ENCODE measurements at regions not wholly inside any gene's neighbourhood (a gene's known extent, or its start where the extent isn't known, plus 50 kb on each side); places are given as distances from the start of the nearest gene placed in this dataset.

DNA sequence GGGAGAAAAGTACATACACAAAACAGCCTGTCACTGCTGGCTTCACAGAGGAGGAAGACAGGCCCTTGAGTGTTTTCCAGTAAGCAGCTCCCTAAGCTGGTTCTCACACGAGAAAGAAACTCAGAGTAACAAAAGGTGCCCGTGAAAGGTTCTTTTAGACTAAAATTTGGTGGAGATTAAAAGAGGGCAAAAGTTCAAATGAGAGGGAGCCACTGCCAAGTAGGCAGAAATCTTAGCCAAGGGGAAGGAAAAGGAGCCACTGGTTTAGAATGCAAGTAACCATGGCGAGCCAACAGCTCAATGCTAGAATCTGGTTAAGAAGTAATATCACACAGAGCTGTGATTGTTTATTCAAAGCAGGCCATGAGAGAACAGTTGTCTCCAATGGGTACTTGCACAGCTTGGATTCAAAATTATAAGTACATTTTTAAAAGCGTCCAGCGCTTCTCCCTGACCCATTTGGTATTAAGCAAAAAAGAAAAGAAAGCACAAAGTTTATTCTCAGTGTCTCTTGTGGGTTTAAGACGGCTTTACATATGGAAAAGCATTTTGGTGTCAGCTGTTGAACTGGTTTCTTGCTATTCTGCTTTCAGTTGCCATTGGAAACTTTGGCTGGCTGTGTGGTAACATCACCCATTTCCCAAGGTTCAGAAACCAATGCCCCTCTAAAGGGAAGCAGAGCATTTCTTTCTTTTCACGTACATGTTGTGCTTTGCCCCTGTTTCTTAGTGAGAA is 648.5 kb downstream of the RNF144B start:
- no peak for DNase-seq (ENCODE audit: low read depth in 3 of 3)

DNA sequence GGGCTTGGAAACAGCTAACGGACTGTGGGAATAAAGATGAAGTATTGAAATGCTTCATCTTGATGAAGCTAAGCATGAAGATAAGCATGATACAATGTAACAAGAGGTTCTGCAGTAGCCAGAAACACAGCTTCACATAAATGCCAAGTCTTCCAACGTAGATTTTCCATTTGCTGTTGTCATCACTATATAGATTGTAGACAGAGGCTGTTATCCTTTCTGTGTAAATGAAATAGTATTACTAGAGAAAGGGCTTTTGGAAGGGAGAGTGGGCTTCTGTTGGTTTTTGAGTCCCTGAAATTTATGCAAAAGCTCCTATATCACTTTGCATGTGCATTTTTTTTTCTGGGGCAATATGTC is 649.0 kb downstream of the RNF144B start:
- no peak for DNase-seq (ENCODE audit: low read depth in 3 of 3)

DNA sequence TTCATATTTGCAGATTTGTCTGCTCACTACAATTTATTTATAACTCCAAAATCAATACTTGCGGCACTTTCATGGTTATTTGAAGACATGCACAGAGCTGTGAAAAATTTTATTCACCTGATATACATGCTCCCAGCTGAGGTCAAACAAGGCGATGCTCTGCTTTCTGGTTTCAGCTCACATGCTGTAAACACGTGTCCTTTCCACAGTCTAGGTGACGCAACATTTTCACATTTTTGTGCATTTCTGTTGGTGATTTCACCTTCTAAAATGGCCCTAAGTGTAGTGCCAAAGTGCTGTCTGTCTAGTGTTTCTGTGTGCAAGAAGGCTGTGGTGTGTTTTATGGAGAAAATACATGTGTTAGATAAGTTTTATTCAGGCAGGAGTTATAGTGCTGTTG is 650.5 kb downstream of the RNF144B start:
- DNase-seq (ENCODE audit: low read depth in 3 of 3) = no peak

DNA sequence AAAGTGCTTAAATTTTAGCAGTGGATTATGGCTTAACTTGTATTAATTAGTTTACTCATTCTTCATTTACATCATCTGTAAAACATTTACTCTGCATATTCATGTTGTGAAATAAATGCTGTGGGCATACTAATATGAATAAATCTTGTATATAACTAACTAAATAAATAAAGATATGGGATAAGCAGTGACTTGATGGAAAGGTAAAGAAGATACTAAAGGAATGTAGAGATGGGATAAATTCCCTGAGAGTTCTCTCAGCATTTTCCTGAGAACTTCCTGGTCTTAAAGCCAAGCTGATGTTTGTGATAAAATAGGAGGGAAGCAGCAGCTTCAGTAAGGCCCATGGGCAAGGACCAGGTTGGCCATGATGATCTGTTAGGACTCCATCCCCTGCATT is 652.1 kb downstream of the RNF144B start:
- no peak for DNase-seq (ENCODE audit: low read depth in 3 of 3)

DNA sequence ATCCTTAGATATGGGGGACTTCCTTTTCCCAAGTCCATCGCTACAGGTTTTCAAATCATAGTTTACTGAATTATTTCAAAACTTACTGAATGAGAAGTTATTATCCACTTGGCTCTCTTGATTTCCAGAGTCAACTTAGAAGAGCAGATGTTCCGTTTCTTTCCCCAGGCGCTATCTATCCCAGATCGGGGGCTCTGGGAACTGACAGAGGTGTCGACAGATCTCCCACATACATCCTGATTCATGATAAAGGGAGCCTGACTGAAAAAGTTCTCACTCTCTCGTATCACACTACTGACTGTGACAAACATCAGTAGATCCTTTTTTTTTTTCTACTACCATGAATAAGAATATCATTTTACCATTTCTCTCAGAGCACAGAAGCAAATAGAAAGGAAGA is 654.8 kb downstream of the RNF144B start:
- DNase-seq (ENCODE audit: low read depth in 3 of 3) = no peak

DNA sequence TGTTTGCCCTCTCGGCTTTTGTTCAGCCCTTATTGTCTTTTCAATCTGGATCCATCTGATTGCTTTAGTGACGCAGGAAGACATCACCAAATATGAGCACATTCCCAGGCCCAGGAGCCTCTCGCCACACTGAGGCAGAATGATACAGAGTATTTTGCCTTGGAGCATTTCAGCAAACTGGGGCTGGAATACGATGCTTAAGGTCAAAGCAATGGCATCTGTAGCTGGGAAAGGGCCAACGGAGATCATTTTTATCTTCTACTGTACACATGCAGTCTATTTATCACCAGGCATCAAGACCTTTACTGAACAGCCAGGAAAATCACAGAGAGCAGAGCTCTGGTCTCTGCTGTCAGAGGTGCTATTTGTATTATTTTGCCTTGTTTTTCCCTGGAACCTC is 655.3 kb downstream of the RNF144B start:
- DNase-seq (ENCODE audit: low read depth in 3 of 3) = no peak

DNA sequence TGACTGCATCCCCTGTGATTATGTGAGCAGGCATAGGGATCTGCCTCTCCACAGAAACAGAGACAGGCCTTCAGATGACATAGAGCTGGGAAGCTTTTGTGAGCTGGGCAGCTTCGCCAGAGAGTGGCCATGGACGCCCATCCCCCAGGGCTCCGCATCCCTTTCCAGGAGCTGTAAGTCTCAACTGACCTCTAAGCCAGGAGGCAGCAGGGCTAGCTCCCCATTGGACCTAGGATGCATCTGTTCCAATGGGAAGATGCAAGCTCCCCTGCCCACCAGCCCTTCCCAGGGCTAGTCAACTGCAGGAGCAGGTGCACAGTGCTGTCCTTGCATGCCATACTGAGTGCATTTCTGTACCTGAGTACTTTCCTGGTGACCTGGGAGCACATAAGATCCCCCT is 663.6 kb downstream of the RNF144B start:
- DNase-seq (ENCODE audit: low read depth in 3 of 3) = no peak

DNA sequence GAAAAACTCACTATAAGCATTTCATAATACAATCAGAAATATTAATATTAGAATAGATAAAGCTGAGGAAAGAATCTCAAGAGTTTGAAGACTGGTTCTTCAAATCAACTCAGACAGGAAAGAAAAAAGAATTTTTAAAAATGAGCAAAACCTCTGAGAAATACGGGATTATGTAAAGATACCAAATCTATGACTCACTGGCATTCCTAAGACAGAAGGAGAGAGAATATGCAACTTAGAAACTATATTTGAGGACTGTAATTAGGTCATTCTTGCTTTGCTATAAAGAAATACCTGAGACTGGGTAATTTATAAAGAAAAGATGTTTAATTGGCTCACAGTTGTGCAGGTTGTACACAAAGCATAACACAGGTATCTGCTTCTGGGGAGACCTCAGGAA is 665.1 kb downstream of the RNF144B start:
- DNase-seq (ENCODE audit: low read depth in 3 of 3) = no peak

DNA sequence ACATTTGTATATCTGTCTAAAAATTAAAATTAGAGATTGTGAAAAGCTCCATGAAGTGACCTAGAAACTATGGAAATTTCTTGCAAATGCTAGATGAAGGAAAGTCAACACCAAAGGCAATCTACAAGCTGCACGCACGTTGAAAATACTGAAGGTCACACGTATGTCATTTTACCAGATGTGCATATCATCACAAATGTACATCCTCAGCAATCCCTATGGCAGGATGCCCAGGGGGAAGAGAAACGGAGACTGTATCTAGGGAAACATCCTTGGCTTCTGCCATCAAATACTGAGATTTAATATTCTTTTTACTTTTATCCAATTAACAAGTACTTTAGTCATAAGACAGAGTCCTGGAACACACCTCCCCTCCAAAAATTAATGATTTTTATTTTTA is 672.0 kb downstream of the RNF144B start:
- no peak for DNase-seq (ENCODE audit: low read depth in 3 of 3)

DNA sequence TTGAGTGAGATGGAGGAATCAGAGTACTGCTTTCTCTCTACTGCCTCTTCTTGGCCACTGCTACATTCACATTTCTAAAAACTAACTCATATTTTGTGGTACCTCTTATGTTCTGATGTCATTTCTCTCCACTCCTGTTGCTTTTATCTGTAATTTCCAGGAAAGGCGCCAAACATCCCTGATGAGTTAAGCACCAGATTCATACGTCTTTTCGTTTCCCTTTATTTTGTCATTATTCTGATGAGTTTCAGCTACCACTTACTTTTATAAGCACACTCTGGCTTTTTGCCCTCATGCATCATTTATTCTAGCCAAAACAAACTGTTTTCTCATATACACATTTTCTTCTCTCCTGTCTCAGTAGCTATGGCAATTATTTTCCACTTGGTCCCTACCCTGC is 680.0 kb downstream of the RNF144B start:
- no peak for DNase-seq (ENCODE audit: low read depth in 3 of 3)

DNA sequence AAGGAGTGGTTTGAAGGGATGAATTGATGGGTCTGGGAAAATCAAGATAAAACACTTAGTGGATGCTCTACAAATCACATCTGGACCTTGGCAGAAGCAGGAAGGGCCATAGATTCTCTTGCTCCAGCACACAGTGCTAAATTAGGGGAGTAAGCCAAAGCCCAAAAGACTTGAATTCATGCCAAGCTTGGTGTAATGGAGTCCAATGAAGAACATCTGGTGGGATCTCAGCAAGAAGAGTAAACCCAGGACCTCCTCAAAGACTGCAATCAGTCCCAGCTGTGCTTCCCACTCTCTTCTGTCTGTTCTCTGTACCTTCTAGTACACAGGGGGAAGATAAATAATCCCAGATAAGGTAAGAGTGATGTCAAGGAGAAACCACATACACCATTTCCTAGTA is 683.4 kb downstream of the RNF144B start:
- DNase-seq (ENCODE audit: low read depth in 3 of 3) = no peak

DNA sequence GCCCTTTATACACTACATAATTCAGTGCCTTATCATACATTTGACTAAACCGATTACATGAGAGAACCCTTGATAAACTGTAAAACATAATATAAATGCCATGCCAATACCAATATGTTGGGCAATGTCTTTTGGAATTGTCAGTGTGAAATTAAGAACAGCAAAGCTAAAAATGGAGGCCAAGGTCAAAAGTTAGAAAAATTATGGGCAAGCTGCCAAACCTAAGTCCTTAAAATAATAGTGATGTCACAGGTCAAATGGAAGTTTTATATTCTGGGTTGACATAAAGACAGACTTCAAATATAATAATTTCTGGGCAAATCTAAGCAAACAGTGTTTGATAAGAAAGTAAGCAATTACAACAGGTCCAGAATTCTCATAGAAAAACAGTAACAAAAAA is 696.7 kb downstream of the RNF144B start:
- no peak for DNase-seq (ENCODE audit: low read depth in 3 of 3)

DNA sequence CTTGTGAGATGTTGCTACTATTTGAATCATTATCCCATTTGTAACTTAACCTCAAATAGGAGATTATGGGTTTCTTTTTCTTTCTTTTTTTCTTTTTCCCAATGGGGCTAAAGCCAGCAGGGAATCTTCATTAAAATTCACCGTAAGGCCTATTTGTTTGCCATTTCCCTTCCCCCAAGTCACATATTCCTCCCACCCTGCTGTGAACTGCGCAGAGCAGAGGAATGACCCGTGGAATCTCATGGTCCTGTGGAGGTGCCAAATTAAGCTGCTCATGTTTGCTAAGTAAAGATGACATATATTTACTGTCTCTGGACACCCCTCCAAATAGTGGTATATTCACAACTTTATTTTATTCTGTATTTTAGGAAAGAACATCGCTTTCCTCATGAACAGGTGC is 699.3 kb downstream of the RNF144B start:
- DNase-seq (ENCODE audit: low read depth in 3 of 3) = no peak

DNA sequence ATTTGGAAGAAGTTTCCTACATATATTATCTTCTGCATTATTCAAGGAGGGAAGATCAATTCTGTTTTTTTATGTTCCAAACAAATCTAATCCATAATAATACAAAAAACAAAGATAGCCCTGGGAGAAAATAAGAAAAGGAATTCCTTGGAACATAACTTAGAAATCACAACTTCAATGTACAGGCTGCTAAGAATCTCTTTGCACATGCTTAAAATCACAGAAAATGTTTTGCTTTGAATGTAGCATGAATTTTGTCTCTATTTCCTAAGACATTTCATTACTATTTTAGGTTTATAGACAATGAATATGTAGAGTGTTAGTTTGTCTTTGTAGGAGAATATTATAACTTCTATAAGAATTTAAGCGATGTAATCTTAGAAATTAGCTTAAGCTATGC is 700.1 kb downstream of the RNF144B start:
- DNase-seq (ENCODE audit: low read depth in 3 of 3) = no peak

DNA sequence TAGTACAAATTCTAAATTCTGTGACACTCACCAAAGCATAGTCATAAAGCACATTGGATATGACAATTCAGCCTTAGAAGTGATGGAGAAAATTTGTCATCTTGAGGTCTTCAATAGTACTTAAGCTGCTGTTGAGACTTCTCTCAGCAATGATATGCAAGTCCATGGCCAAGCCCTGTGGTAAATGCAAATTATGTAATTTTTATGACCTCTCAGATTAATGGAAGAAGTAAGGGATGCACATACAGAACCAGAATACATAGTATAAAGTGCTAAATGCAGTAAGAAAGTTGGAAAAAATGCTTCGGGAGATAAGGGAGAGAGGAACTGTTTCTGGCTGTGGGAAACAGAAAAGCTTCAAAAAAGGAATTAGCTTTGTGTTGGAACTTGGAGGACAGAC is 700.7 kb downstream of the RNF144B start:
- no peak for DNase-seq (ENCODE audit: low read depth in 3 of 3)

DNA sequence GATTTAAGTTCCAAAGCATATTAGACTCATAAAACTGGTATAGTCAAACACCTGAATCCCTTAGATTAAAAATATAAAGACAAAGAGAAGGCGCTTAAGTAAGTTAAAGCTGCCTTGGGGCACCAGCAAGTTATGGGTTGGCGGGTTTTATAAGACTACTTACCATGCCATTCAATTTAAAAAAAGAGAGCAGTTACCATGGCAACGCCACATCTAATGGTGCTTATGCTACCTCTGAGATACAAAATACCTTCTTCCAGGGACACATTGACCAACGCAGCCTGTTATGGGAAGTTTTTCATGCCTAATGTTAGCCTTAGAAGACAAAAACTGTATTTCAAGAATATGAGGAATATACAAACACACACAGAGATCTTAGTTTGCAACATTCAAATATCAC is 713.6 kb downstream of the RNF144B start:
- no peak for DNase-seq (ENCODE audit: low read depth in 3 of 3)

DNA sequence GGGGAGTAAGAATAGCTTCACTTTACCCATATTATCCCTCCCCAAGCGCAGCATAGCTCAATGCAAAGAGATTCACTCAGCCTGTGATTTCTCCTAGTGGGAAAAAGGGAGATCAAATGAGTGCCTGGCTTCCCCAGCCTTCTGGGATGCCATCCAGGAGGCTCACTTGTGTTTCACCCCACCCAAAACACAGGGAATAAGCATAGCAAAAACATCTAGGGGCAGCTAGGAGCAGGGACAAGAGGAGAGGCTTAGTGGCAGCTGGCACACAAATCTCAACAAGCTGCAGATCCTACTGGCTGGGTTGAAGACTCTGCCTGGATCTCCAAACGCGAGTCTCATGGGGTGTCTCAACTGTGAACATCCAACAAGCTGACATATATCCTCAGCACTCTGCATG is 715.8 kb downstream of the RNF144B start:
- no peak for DNase-seq (ENCODE audit: low read depth in 3 of 3)

DNA sequence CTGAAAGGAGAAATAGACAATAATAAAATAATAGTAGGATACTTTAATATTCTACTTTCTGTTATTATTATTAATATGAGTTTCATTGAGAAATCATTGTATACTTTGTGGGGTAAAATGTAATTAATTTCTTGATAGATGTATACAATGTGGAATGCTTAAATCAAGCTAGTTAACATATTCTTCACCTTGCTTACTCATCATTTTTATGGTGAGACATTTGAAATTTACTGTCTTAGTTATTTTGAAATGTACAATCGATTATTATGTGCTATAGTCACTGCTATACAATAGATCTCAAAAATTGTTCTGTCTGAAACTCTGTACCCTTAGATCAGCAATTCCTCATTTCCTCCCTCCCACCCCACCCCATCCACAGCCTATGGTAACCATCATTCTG is 720.3 kb downstream of the RNF144B start:
- DNase-seq (ENCODE audit: low read depth in 3 of 3) = no peak

DNA sequence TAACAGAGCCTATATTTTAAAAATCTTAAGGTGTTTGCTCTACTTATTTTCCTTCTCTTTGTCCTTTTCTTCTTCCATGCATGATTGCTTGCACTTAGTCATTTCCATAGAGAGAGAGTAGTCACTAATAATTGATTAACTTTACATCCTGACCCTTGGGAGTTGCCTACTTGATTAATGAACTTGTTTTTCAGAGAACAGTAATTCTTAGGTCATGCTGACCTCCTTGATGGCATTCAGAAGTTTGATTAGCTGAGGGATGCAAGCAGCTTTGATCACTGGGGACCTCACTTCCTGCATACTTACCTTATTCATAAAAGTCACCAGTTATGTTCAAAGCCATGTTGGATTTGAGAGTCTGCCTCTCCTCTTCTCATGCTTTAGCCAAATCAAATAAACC is 715.6 kb upstream of the ID4 start:
- DNase-seq (ENCODE audit: low read depth in 3 of 3) = no peak

DNA sequence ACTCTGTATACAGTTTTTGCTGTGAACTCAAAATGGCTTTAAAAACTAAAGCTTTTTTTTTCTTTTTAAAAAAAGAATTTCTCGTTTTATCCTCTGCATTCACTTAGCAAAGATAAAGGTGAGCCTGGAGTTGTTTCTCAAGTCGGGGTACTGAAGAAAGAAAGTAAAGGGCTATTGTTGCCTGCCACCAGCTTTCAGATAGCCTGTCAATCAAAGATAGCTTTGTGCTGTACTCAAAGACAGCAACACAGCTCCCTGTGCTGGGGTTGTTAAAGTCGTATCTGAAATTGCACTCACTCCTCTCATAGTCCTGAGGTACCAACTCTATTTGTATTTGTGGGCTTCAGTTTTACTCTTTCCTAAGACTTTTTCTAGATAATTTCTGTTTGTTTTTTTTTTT is 710.1 kb upstream of the ID4 start:
- DNase-seq (ENCODE audit: low read depth in 3 of 3) = no peak

DNA sequence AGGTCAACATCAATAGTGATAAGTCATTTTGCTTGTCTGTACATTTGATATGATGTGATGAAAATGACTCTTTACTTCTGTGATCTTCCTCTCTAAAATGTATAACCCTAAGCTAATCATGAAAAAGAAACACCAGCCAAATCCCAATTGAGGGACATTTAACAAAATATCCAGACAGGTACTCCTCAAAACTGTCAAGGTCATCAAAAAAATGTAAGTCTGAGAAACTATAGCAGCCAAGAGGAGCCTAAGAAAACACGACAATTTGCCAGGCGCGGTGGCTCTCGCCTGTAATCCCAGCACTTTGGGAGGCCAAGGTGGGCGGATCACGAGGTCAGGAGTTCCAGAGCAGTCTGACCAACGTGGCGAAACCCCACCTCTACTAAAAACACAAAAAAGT is 708.5 kb upstream of the ID4 start:
- DNase-seq (ENCODE audit: low read depth in 3 of 3) = no peak

DNA sequence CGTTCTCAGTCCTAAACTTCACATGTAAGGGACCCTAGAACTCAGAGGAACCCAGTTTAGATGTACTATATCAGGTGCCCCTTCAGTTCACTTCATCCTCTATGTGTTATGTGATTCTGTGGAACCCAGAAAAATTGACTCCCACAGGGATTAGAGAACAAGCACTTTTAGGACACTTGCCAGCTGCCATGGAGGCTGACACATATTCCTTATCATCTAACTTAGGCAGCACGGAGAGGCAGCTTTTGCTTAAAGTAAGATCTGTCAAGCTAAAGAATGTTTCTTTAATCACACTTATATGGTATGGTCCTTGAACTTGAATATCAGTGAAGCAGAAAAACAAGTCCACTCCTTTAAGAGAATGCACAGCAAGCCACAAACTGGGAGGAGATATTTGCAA is 701.5 kb upstream of the ID4 start:
- no peak for DNase-seq (ENCODE audit: low read depth in 3 of 3)

DNA sequence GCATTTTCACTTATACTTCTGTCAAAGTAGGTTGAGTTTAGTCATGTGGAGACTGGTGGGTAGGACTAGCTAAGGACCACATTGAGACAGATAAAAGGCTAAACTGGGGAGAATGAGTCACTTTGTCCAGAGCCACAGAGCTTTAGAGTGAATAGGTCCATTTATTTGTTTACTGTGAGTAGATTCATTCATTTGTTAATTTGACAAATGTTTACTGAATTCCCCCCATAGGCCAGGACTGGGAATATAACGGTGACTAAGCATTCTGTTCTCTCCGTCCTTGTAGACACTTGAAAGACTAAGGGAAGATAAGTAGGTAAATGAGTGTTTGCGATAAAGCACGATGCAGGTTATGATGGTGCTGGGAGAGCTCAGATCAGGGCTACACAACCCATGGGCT is 699.7 kb upstream of the ID4 start:
- DNase-seq (ENCODE audit: low read depth in 3 of 3) = no peak

DNA sequence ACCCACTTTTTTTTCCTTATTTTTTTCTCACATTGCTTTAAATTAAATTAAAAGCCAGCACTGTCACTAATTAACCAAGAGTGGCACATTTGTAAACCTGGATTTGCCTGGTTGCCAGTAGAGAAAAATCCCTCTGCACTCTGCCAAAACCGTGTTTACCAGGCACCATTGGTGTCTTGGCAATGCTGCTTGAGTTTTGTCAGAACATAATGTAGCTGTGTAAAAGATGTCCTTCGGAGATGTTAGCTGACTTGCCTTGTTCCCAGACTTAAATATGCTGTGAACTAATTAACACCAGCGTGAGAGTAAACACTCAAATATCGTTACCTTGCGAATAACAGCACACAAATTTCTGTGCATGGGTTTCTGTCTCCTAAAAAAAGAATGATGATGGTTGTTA is 694.9 kb upstream of the ID4 start:
- no peak for DNase-seq (ENCODE audit: low read depth in 3 of 3)

DNA sequence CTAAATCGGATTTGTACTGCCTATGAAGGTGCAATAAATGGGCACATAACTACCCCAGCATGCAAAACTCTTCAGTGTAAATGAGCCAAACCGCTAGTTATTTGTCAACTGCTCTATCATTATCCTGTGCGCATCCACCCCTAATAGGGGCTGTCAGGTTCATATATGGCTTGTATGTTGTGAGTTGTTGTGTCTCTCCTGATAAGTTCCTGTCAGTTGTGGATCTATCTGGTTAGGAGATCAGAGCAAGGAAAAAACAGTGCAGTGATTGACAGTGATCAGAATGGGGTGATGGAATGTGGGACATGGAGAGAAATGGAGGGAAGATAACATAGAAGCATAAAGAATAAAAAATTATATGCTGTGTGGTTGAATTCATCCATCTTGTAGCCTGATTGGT is 686.9 kb upstream of the ID4 start:
- DNase-seq (ENCODE audit: low read depth in 3 of 3) = no peak

All from stimulated activated CD4-positive, alpha-beta T cell treated with anti-CD3 and anti-CD28 coated beads, TNF-alpha, amount 100 ng/mL, for 24 hours (primary cell).